ENCODE measurements at regions not wholly inside any gene's neighbourhood (a gene's known extent, or its start where the extent isn't known, plus 50 kb on each side); places are given as distances from the start of the nearest gene placed in this dataset.

DNA sequence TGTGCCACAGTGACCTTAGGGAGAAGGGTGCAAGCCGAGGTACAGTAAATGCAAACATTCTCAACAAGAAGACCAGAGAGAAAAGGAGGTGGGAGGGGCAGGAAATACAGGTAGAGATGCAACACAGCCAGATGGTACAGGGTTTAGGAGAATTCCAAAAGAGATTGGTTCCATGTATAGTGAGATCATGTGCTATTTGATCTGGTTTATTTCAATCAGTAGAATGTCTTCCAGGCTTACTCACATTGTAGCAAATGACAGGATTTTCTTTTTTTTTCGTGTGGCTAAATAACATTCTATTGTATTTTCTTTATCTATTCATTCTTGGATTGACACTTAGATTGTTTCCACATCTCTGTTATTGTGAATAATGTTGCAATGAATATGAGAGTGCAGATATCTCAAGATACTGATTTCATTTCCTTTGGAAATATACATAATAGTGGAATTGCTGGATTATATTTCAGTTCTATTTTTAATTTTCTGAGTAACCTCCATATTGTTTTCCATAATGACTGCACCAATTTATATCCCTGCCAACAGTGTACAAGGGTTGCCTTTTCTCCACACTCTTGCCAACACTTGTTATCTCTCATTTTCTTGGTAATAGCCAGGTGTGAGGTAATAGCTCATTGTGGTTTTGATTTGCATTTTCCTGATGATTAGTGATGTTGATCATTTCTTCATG lies 107.8 kb upstream of the GAS1 start:
- TF ChIP-seq, protein P1, sequence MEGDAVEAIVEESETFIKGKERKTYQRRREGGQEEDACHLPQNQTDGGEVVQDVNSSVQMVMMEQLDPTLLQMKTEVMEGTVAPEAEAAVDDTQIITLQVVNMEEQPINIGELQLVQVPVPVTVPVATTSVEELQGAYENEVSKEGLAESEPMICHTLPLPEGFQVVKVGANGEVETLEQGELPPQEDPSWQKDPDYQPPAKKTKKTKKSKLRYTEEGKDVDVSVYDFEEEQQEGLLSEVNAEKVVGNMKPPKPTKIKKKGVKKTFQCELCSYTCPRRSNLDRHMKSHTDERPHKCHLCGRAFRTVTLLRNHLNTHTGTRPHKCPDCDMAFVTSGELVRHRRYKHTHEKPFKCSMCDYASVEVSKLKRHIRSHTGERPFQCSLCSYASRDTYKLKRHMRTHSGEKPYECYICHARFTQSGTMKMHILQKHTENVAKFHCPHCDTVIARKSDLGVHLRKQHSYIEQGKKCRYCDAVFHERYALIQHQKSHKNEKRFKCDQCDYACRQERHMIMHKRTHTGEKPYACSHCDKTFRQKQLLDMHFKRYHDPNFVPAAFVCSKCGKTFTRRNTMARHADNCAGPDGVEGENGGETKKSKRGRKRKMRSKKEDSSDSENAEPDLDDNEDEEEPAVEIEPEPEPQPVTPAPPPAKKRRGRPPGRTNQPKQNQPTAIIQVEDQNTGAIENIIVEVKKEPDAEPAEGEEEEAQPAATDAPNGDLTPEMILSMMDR (IDR thresholded peaks at IDR 0.05), result no peak
- TF ChIP-seq POLR2A (IDR thresholded peaks at IDR 0.05), result no peak
